ENCODE measurements at regions not wholly inside any gene's neighbourhood (a gene's known extent, or its start where the extent isn't known, plus 50 kb on each side); places are given as distances from the start of the nearest gene placed in this dataset.

GRCh38 chr6:166725571-166725970 is 98.5 kb upstream of the RPS6KA2 start:
- no peak for ATAC-seq (ENCODE audit: insufficient number of reproducible peaks, low FRiP score, low read depth)

GRCh38 chr6:166724576-166724975 is 97.5 kb upstream of the RPS6KA2 start:
- no peaks in the 10 kb centered on the region for H3K4me1 ChIP-seq (ENCODE audit: control insufficient read depth in 1 of 2, low read depth in 2 of 2)
- no peak overlapping the region for H3K27ac ChIP-seq
- ATAC-seq (ENCODE audit: insufficient number of reproducible peaks, low FRiP score, low read depth) (no peak), DNase-seq (ENCODE audit: low spot score) (no peak)
- H3K36me3 ChIP-seq: no peaks in the 10 kb centered on the region
- H3K27me3 ChIP-seq (replicated peaks; ENCODE audit: insufficient read depth): no peaks in the 10 kb centered on the region
- TF ChIP-seq, protein P1, sequence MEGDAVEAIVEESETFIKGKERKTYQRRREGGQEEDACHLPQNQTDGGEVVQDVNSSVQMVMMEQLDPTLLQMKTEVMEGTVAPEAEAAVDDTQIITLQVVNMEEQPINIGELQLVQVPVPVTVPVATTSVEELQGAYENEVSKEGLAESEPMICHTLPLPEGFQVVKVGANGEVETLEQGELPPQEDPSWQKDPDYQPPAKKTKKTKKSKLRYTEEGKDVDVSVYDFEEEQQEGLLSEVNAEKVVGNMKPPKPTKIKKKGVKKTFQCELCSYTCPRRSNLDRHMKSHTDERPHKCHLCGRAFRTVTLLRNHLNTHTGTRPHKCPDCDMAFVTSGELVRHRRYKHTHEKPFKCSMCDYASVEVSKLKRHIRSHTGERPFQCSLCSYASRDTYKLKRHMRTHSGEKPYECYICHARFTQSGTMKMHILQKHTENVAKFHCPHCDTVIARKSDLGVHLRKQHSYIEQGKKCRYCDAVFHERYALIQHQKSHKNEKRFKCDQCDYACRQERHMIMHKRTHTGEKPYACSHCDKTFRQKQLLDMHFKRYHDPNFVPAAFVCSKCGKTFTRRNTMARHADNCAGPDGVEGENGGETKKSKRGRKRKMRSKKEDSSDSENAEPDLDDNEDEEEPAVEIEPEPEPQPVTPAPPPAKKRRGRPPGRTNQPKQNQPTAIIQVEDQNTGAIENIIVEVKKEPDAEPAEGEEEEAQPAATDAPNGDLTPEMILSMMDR (IDR thresholded peaks at IDR 0.05): no peak
- no peak overlapping the region for H3K4me3 ChIP-seq
- H3K9me3 ChIP-seq: no peaks in the 10 kb centered on the region

More at GRCh38 chr6:166725571-166725970, 98.5 kb upstream of the RPS6KA2 start:
- H3K4me1 ChIP-seq (ENCODE audit: control insufficient read depth in 1 of 2, low read depth in 2 of 2): no peaks in the 10 kb centered on the region
- no peaks in the 10 kb centered on the region for H3K27me3 ChIP-seq (replicated peaks; ENCODE audit: insufficient read depth)
- DNase-seq (ENCODE audit: low spot score): no peak
- no peaks in the 10 kb centered on the region for H3K9me3 ChIP-seq
- H3K4me3 ChIP-seq: no peak overlapping the region
- TF ChIP-seq, protein P1 (IDR thresholded peaks at IDR 0.05): no peak
- H3K27ac ChIP-seq: no peak overlapping the region
- no peaks in the 10 kb centered on the region for H3K36me3 ChIP-seq

DNA sequence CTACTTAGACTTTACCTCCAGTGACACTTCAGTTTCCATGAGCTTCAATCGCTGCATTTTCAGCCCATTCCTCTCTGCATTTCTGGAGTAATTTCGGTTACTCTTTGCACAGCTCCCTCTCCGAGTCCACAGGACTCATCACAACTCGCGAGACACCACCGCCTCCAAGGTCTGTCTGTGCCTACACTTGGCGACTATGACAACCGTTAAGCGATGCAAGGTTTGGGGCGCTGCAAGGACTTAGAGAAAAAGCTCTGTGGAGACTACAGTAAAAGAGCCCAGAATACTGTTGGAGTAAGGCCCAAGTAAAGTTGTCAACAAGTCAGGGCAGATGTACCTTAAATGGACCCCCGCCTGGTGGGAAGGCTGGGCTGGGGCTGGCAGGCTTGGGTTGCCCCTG is 95.7 kb upstream of the RPS6KA2 start:
- H3K27ac ChIP-seq: no peak overlapping the region
- no peak for DNase-seq (ENCODE audit: low spot score)
- no peaks in the 10 kb centered on the region for H3K36me3 ChIP-seq
- TF ChIP-seq, protein P1 (IDR thresholded peaks at IDR 0.05): no peak
- H3K27me3 ChIP-seq (replicated peaks; ENCODE audit: insufficient read depth): no peaks in the 10 kb centered on the region
- ATAC-seq (ENCODE audit: insufficient number of reproducible peaks, low FRiP score, low read depth): no peak
- H3K4me3 ChIP-seq: no peak overlapping the region
- H3K4me1 ChIP-seq (ENCODE audit: control insufficient read depth in 1 of 2, low read depth in 2 of 2): no peaks in the 10 kb centered on the region
- no peaks in the 10 kb centered on the region for H3K9me3 ChIP-seq

- no peaks in the 10 kb centered on the region for H3K36me3 ChIP-seq
- no peak overlapping the region for H3K27ac ChIP-seq
- no peaks in the 10 kb centered on the region for H3K27me3 ChIP-seq (replicated peaks; ENCODE audit: insufficient read depth)
- TF ChIP-seq, protein P1 (IDR thresholded peaks at IDR 0.05): no peak
- ATAC-seq (ENCODE audit: insufficient number of reproducible peaks, low FRiP score, low read depth) (no peak), DNase-seq (ENCODE audit: low spot score) (no peak)
- H3K4me3 ChIP-seq: no peak overlapping the region
- no peaks in the 10 kb centered on the region for H3K9me3 ChIP-seq
- H3K4me1 ChIP-seq (ENCODE audit: control insufficient read depth in 1 of 2, low read depth in 2 of 2): no peaks in the 10 kb centered on the region
These were observed 94.5 kb upstream of the RPS6KA2 start for GRCh38 chr6:166721576-166721975.

DNA sequence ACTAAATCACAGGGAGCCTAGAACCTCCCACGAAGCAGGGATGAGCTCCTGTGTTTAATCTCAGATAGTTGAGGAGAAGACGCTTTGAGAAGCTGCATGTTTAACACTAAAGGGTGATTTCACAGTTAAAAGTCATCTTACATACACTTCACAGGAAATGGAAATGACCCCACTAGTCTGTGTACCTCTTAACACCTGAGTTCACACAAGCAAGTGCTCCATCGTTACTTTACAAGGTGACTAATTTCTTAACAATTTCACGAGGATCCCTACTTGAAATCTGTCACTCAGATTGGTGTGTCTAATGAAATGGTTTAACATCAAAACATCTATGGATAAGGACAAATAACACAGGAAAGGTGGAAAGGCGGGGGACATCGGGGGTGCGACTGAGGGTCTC is 93.8 kb upstream of the RPS6KA2 start:
- H3K27ac ChIP-seq: no peak overlapping the region
- no peaks in the 10 kb centered on the region for H3K36me3 ChIP-seq
- no peak overlapping the region for H3K4me3 ChIP-seq
- H3K27me3 ChIP-seq (replicated peaks; ENCODE audit: insufficient read depth): no peaks in the 10 kb centered on the region
- H3K4me1 ChIP-seq (ENCODE audit: control insufficient read depth in 1 of 2, low read depth in 2 of 2): no peaks in the 10 kb centered on the region
- no peaks in the 10 kb centered on the region for H3K9me3 ChIP-seq
- no peak for DNase-seq (ENCODE audit: low spot score)
- TF ChIP-seq, protein P1 (IDR thresholded peaks at IDR 0.05): no peak
- ATAC-seq (ENCODE audit: insufficient number of reproducible peaks, low FRiP score, low read depth): no peak
